GM10248 (cell line): ENCODE measurements at regions not wholly inside any gene's neighbourhood (a gene's known extent, or its start where the extent isn't known, plus 50 kb on each side); places are given as distances from the start of the nearest gene placed in this dataset.

ENCODE experiments used
- CTCF ChIA-PET: fragments of 300-600 bp; sonication (Branson Sonifier 250); formaldehyde crosslinking; extraction: SDS; loops from one replicate; lab custom pipeline; 2021; ENCODE audit warnings: antibody characterized with exemption; lab: Yijun Ruan, JAX
- POLR2A ChIA-PET: fragments of 350-650 bp; sonication (Branson Sonifier 250); formaldehyde crosslinking; extraction: SDS; loops from one replicate; lab custom pipeline; 2020; ENCODE audit warnings: antibody characterized with exemption; lab: Yijun Ruan, JAX
- DNase-seq: peaks from one replicate; pipeline ENCODE4 v3.0.0; 2012; ENCODE audit errors: extremely low spot score
- CTCF ChIP-seq: IDR thresholded peaks from 2 replicates; pipeline ENCODE4 v1.5.1; 2012; ENCODE audit warnings: mild to moderate bottlenecking, low read depth; ENCODE audit errors: extremely low read depth, missing control alignments, control extremely low read depth

GRCh38 chr3:168436245-168436724 lies 340.6 kb upstream of the GOLIM4 start:
- TF ChIP-seq CTCF = no peak
- POLR2A ChIA-PET = no interaction called here
- CTCF ChIA-PET = no interaction called here
- DNase-seq = no peak

GRCh38 chr3:168431491-168431890 lies 335.8 kb upstream of the GOLIM4 start:
- POLR2A ChIA-PET = no interaction called here
- DNase-seq = no peak
- CTCF ChIA-PET = interaction anchor here (1.2 kb wide), 1 partner anchor 9 kb away, joined by 3 read pairs; no protein-coding TSS in a partner anchor
- no peak for TF ChIP-seq CTCF

DNA sequence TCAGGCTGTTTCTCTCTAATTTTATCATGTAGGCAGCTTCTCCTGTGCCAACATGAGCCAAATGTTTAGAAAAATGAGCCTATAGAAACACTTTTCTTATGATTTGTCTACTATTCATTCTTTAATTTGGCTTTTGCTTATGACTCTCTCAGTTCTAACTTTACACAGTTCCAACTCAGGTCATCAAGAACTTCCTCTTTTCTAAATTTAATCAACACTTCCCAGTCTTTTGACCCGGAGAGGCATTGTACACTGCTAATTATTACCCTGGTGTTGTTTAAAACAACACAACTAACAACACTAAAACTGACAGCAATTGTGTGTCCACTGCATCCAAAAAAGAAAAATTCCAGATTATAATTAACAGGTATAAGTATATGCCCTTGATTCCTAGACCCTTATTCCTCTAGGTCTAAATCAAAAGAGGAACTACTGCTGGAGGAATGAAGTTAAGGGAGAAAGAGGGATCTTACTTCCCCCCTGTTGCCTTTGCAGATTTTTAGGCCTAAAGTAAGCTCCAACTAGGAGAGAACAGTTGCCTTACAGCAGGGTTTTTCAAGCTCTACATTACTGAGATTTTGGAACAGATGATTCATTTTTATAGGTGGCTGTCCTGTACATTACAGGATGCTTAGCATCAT lies 332.2 kb upstream of the GOLIM4 start:
- peak; percentile 8 for DNase-seq
- CTCF ChIA-PET = interaction anchor here (0.8 to 2.0 kb wide), 4 partner anchors 12 to 19 kb away, joined by 3 to 6 read pairs (median 4); no protein-coding TSS in a partner anchor

GRCh38 chr3:168427156-168427555 lies 331.4 kb upstream of the GOLIM4 start:
- DNase-seq = no peak
- no peak for TF ChIP-seq CTCF
- ChIA-PET POLR2A (no interaction called here), CTCF (interaction anchor here (0.8 to 2.0 kb wide), 3 partner anchors 11 to 14 kb away, joined by 3 to 6 read pairs (median 5); no protein-coding TSS in a partner anchor)

More for the DNA sequence above, 332.2 kb upstream of the GOLIM4 start:
- POLR2A ChIA-PET = no interaction called here
- TF ChIP-seq CTCF = no peak

DNA sequence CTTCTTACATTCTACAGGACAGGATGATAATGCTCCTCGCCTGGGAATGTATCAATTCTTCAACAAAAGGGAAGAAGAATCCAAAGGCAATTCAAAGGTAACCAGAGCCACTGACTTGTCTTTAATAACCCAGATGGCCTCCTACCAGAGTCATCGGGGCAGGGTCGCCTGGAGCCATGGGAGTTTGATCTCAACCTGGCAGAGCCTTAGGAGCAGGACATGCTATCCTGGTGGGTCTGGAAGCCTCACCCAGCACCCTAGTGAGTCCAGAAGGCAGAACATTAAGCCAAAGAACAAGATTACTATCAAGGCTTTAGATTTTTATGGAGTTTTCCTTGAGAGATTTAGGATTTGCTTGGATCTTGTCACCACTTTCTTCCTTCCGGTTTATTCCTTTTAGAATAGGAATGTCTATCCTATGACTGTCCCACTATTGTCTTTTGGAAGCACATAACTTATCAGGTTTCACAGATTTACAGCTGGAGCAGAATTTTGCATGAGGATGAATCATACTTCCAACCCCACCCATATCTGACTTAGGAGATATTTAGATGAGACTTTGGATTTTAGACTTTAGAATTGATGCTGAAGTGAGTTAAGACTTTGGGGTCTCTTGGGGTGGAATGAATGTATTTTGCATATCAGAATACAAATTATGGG lies 330.3 kb upstream of the GOLIM4 start:
- ChIA-PET POLR2A (no interaction called here), CTCF (interaction anchor here (2.0 kb wide), 1 partner anchor 10 kb away, joined by 6 read pairs; no protein-coding TSS in a partner anchor)
- no peak for DNase-seq
- TF ChIP-seq CTCF = no peak

GRCh38 chr3:168424059-168424734 lies 328.5 kb upstream of the GOLIM4 start:
- no peak for TF ChIP-seq CTCF
- ChIA-PET POLR2A (no interaction called here), CTCF (no interaction called here)
- DNase-seq = no peak
